ENCODE measurements at regions not wholly inside any gene's neighbourhood (a gene's known extent, or its start where the extent isn't known, plus 50 kb on each side); places are given as distances from the start of the nearest gene placed in this dataset.

- no peaks in the 10 kb centered on the region for H3K9me3 Mint-ChIP-seq
- no peak for TF ChIP-seq CTCF (conservative IDR thresholded peaks at IDR 0.05)
- no peak for DNase-seq (ENCODE audit: extremely low spot score, unreplicated experiment)
- no peaks in the 10 kb centered on the region for H3K36me3 Mint-ChIP-seq
- H3K27me3 Mint-ChIP-seq, result no peaks in the 10 kb centered on the region
- H3K4me3 Mint-ChIP-seq, result no peak overlapping the region
- H3K4me1 Mint-ChIP-seq (ENCODE audit: unreplicated experiment), result no peaks in the 10 kb centered on the region
- H3K27ac Mint-ChIP-seq, result no peak overlapping the region
These were observed 590.7 kb upstream of the PITX2 start for GRCh38 chr4:111213531-111213930.

GRCh38 chr4:111214371-111214770 lies 591.5 kb upstream of the PITX2 start:
- Mint-ChIP-seq H3K27me3 (no peaks in the 10 kb centered on the region), H3K27ac (no peak overlapping the region), H3K36me3 (no peaks in the 10 kb centered on the region), H3K4me1 (ENCODE audit: unreplicated experiment) (no peaks in the 10 kb centered on the region), H3K4me3 (no peak overlapping the region), H3K9me3 (no peaks in the 10 kb centered on the region)
- no peak for DNase-seq (ENCODE audit: extremely low spot score, unreplicated experiment)
- no peak for TF ChIP-seq CTCF (conservative IDR thresholded peaks at IDR 0.05)

GRCh38 chr4:111215755-111216154 lies 592.9 kb upstream of the PITX2 start:
- Mint-ChIP-seq H3K27me3 (no peaks in the 10 kb centered on the region), H3K36me3 (no peaks in the 10 kb centered on the region), H3K9me3 (no peaks in the 10 kb centered on the region), H3K4me1 (ENCODE audit: unreplicated experiment) (no peaks in the 10 kb centered on the region), H3K4me3 (no peak overlapping the region), H3K27ac (no peak overlapping the region)
- no peak for TF ChIP-seq CTCF (conservative IDR thresholded peaks at IDR 0.05)
- DNase-seq (ENCODE audit: extremely low spot score, unreplicated experiment), result no peak

GRCh38 chr4:111216791-111217190 lies 593.9 kb upstream of the PITX2 start:
- Mint-ChIP-seq H3K27ac (no peak overlapping the region), H3K9me3 (no peaks in the 10 kb centered on the region), H3K36me3 (no peaks in the 10 kb centered on the region), H3K27me3 (no peaks in the 10 kb centered on the region), H3K4me3 (no peak overlapping the region), H3K4me1 (ENCODE audit: unreplicated experiment) (no peaks in the 10 kb centered on the region)
- TF ChIP-seq CTCF (conservative IDR thresholded peaks at IDR 0.05), result no peak
- no peak for DNase-seq (ENCODE audit: extremely low spot score, unreplicated experiment)

GRCh38 chr4:111221371-111221770 lies 598.5 kb upstream of the PITX2 start:
- H3K4me1 Mint-ChIP-seq (ENCODE audit: unreplicated experiment), result no peaks in the 10 kb centered on the region
- TF ChIP-seq CTCF (conservative IDR thresholded peaks at IDR 0.05), result no peak
- no peak overlapping the region for H3K4me3 Mint-ChIP-seq
- H3K27ac Mint-ChIP-seq, result no peak overlapping the region
- H3K27me3 Mint-ChIP-seq, result no peaks in the 10 kb centered on the region
- H3K36me3 Mint-ChIP-seq, result no peaks in the 10 kb centered on the region
- no peaks in the 10 kb centered on the region for H3K9me3 Mint-ChIP-seq
- DNase-seq (ENCODE audit: extremely low spot score, unreplicated experiment), result no peak

- no peak overlapping the region for H3K4me3 Mint-ChIP-seq
- peaks cover 3% of the 10 kb centered on the region for H3K27me3 Mint-ChIP-seq
- no peaks in the 10 kb centered on the region for H3K36me3 Mint-ChIP-seq
- peaks cover 4% of the 10 kb centered on the region for H3K9me3 Mint-ChIP-seq
- no peaks in the 10 kb centered on the region for H3K4me1 Mint-ChIP-seq (ENCODE audit: unreplicated experiment)
- no peak for DNase-seq (ENCODE audit: extremely low spot score, unreplicated experiment)
- no peak for TF ChIP-seq CTCF (conservative IDR thresholded peaks at IDR 0.05)
- H3K27ac Mint-ChIP-seq, result no peak overlapping the region
These were observed 605.5 kb upstream of the PITX2 start for GRCh38 chr4:111228396-111228795.

All from type B pancreatic cell (in vitro differentiated cells).